HG03097 (cell line): ENCODE measurements at regions not wholly inside any gene's neighbourhood (a gene's known extent, or its start where the extent isn't known, plus 50 kb on each side); places are given as distances from the start of the nearest gene placed in this dataset.

Experiments
- ATAC-seq: cut with Tn5 transposase; IDR thresholded peaks from one replicate; pipeline ENCODE4 v1.9.1; 2021; ENCODE audit not compliant: unreplicated experiment, low FRiP score

GRCh38 chr13:62043600-62043999 is 628.0 kb upstream of the PCDH20 start:
- no peak for ATAC-seq

GRCh38 chr13:62040806-62041205 is 625.2 kb upstream of the PCDH20 start:
- ATAC-seq, result no peak

- no peak for ATAC-seq
These were observed 624.4 kb upstream of the PCDH20 start for GRCh38 chr13:62040078-62040477.

- ATAC-seq, result no peak
These were observed 622.6 kb upstream of the PCDH20 start for GRCh38 chr13:62038214-62038613.

GRCh38 chr13:62035981-62036380 is 620.3 kb upstream of the PCDH20 start:
- ATAC-seq, result no peak

- ATAC-seq, result no peak
These were observed 618.3 kb upstream of the PCDH20 start for GRCh38 chr13:62033934-62034333.

- no peak for ATAC-seq
These were observed 606.7 kb upstream of the PCDH20 start for GRCh38 chr13:62022369-62022768.

GRCh38 chr13:62019858-62020257 is 604.2 kb upstream of the PCDH20 start:
- ATAC-seq, result no peak

- no peak for ATAC-seq
These were observed 598.6 kb upstream of the PCDH20 start for GRCh38 chr13:62014299-62014698.

- no peak for ATAC-seq
These were observed 587.8 kb upstream of the PCDH20 start for GRCh38 chr13:62003452-62003851.

- no peak for ATAC-seq
These were observed 578.5 kb upstream of the PCDH20 start for GRCh38 chr13:61994174-61994573.

- ATAC-seq, result no peak
These were observed 574.3 kb upstream of the PCDH20 start for GRCh38 chr13:61989978-61990377.

GRCh38 chr13:61988810-61989209 is 573.2 kb upstream of the PCDH20 start:
- no peak for ATAC-seq

- ATAC-seq, result no peak
These were observed 559.4 kb upstream of the PCDH20 start for GRCh38 chr13:61975001-61975400.

GRCh38 chr13:61965756-61966155 is 550.1 kb upstream of the PCDH20 start:
- no peak for ATAC-seq

- ATAC-seq, result no peak
These were observed 545.3 kb upstream of the PCDH20 start for GRCh38 chr13:61960981-61961380.

GRCh38 chr13:61954092-61954491 is 538.4 kb upstream of the PCDH20 start:
- no peak for ATAC-seq

- no peak for ATAC-seq
These were observed 535.2 kb upstream of the PCDH20 start for GRCh38 chr13:61950828-61951227.

GRCh38 chr13:61944329-61944929 is 528.8 kb upstream of the PCDH20 start:
- ATAC-seq, result no peak

- ATAC-seq, result no peak
These were observed 520.1 kb upstream of the PCDH20 start for GRCh38 chr13:61935710-61936109.

GRCh38 chr13:61927648-61928047 is 512.0 kb upstream of the PCDH20 start:
- ATAC-seq, result no peak

GRCh38 chr13:61918841-61919240 is 503.2 kb upstream of the PCDH20 start:
- ATAC-seq, result no peak

GRCh38 chr13:61916483-61916882 is 500.8 kb upstream of the PCDH20 start:
- ATAC-seq, result no peak
